ENCODE measurements at regions not wholly inside any gene's neighbourhood (a gene's known extent, or its start where the extent isn't known, plus 50 kb on each side); places are given as distances from the start of the nearest gene placed in this dataset.

DNA sequence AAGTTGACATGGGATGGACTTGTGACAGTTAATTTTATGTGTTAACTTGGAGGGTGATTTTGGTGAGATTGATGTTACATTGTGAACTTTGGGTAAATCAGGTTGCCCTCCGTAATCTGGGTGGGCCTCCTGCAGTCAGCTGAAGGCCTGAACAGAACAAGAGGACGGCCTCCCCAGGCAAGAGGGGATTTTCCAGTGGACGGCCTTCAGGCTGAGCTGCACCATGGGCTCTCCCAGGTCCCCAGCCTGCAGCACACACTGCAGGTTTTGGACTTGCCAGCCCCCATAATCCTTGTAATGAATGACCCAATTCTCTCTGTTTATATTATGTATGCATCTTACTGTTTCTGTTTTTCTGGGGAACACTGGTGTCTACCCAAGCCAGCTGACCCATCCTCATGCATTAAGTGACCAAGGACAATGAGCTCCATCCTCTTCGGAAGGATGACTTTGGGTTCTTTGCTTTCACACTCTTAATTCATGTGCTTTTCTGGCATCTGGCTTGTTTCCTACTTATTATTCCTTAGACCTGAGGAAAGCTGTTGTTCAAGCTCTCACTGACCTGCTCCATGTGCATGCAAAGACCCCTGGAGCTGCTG, 64.2 kb downstream of the DACT2 start:
- Histone ChIP-seq H3K27ac (ENCODE audit: low read depth in 1 of 2, low read length in 2 of 2) (no peak overlapping the region), H3K27me3 (ENCODE audit: control insufficient read depth in 2 of 2, insufficient read depth in 2 of 2, low read length in 2 of 2) (no peaks in the 10 kb centered on the region), H3K4me2 (replicated peaks; ENCODE audit: extremely low read depth, low read length, poor library complexity, severe bottlenecking) (no peak overlapping the region), H3K79me2 (ENCODE audit: insufficient read depth, low read length) (no peaks in the 10 kb centered on the region), H2AFZ (ENCODE audit: insufficient read depth, low read depth, low read length, poor library complexity, severe bottlenecking) (no peak overlapping the region), H3K36me3 (replicated peaks in 1 of 2; ENCODE audit: control insufficient read depth in 1 of 2, insufficient read depth in 2 of 2, low read length in 2 of 2) (no peaks in the 10 kb centered on the region), H3K4me3 (replicated peaks in 1 of 3; ENCODE audit: low read depth in 2 of 3, low read length in 3 of 3) (no peak overlapping the region), H3K9me3 (replicated peaks in 1 of 2; ENCODE audit: control insufficient read depth in 1 of 2, insufficient read depth in 1 of 2, low read length in 2 of 2) (peaks cover 0 to 9% of the 10 kb centered on the region in 2 donors), H3K9ac (ENCODE audit: insufficient read depth, low read length, poor library complexity, severe bottlenecking) (no peak overlapping the region), H3K4me1 (ENCODE audit: control insufficient read depth in 1 of 2, insufficient read depth in 2 of 2, low read length in 2 of 2) (no peaks in the 10 kb centered on the region), H4K20me1 (ENCODE audit: insufficient read depth, low read length) (no peaks in the 10 kb centered on the region)
- no peak overlapping the region for H3K27ac Mint-ChIP-seq
- no peaks in the 10 kb centered on the region for H3K4me1 Mint-ChIP-seq
- no peaks in the 10 kb centered on the region for H3K36me3 Mint-ChIP-seq
- H3K9me3 Mint-ChIP-seq, result peaks cover 4 to 22% (median 7%) of the 10 kb centered on the region in 7 donors
- no peak for DNase-seq
- TF ChIP-seq, protein P1, sequence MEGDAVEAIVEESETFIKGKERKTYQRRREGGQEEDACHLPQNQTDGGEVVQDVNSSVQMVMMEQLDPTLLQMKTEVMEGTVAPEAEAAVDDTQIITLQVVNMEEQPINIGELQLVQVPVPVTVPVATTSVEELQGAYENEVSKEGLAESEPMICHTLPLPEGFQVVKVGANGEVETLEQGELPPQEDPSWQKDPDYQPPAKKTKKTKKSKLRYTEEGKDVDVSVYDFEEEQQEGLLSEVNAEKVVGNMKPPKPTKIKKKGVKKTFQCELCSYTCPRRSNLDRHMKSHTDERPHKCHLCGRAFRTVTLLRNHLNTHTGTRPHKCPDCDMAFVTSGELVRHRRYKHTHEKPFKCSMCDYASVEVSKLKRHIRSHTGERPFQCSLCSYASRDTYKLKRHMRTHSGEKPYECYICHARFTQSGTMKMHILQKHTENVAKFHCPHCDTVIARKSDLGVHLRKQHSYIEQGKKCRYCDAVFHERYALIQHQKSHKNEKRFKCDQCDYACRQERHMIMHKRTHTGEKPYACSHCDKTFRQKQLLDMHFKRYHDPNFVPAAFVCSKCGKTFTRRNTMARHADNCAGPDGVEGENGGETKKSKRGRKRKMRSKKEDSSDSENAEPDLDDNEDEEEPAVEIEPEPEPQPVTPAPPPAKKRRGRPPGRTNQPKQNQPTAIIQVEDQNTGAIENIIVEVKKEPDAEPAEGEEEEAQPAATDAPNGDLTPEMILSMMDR (IDR thresholded peaks at IDR 0.05), result no peak
- peaks cover 1 to 4% (median 3%) of the 10 kb centered on the region in 3 donors for H3K27me3 Mint-ChIP-seq (ENCODE audit: low read depth in 3 of 3)
- intact Hi-C loops (cut with micrococcal nuclease), result no loop called here
- H3K4me3 Mint-ChIP-seq, result no peak overlapping the region
- WGBS (ENCODE audit: insufficient coverage), result 90% methylated on average over 3 of the region's 4 CpGs

DNA sequence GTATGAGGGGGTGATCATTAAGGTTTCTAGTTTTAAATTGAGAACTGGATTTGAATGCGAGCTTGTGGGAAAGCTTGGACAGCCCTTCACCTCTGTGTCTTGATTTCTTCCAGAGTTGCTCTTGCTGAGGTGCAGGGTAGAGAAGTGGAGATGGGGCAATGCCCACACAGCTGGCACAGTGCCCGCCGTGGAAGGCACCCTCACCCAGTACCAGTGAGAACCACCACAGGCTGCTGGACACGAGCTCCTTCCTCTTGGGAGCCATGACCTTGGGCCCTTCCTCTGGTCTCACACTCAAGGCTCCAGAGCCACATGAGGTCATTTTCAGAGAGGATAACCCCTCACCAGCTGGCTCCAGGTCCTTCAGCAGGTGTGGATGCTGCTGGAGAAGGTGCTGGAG, 67.3 kb downstream of the DACT2 start:
- Histone ChIP-seq H2AFZ (ENCODE audit: insufficient read depth, low read depth, low read length, poor library complexity, severe bottlenecking) (no peak overlapping the region), H3K4me2 (replicated peaks; ENCODE audit: extremely low read depth, low read length, poor library complexity, severe bottlenecking) (no peak overlapping the region), H3K27me3 (ENCODE audit: control insufficient read depth in 2 of 2, insufficient read depth in 2 of 2, low read length in 2 of 2) (no peaks in the 10 kb centered on the region), H4K20me1 (ENCODE audit: insufficient read depth, low read length) (no peaks in the 10 kb centered on the region), H3K27ac (ENCODE audit: low read depth in 1 of 2, low read length in 2 of 2) (no peak overlapping the region), H3K4me3 (replicated peaks in 1 of 3; ENCODE audit: low read depth in 2 of 3, low read length in 3 of 3) (no peak overlapping the region), H3K36me3 (replicated peaks in 1 of 2; ENCODE audit: control insufficient read depth in 1 of 2, insufficient read depth in 2 of 2, low read length in 2 of 2) (no peaks in the 10 kb centered on the region), H3K79me2 (ENCODE audit: insufficient read depth, low read length) (no peaks in the 10 kb centered on the region), H3K9me3 (replicated peaks in 1 of 2; ENCODE audit: control insufficient read depth in 1 of 2, insufficient read depth in 1 of 2, low read length in 2 of 2) (peaks cover 0 to 9% of the 10 kb centered on the region in 2 donors), H3K4me1 (ENCODE audit: control insufficient read depth in 1 of 2, insufficient read depth in 2 of 2, low read length in 2 of 2) (no peaks in the 10 kb centered on the region), H3K9ac (ENCODE audit: insufficient read depth, low read length, poor library complexity, severe bottlenecking) (no peak overlapping the region)
- Mint-ChIP-seq H3K36me3 (no peaks in the 10 kb centered on the region), H3K9me3 (peaks cover 4 to 17% (median 5%) of the 10 kb centered on the region in 7 donors), H3K27me3 (ENCODE audit: low read depth in 3 of 3) (peaks cover 1 to 6% (median 6%) of the 10 kb centered on the region in 3 donors), H3K27ac (no peak overlapping the region), H3K4me1 (no peaks in the 10 kb centered on the region), H3K4me3 (no peak overlapping the region)
- no peak for DNase-seq
- 97% methylated on average over 4 of the region's 4 CpGs for WGBS (ENCODE audit: insufficient coverage)
- TF ChIP-seq, protein P1 (IDR thresholded peaks at IDR 0.05), result no peak
- intact Hi-C loops (cut with micrococcal nuclease), result no loop called here

All from CD14-positive monocyte (primary cell).